H9 (cell line): ENCODE measurements at regions not wholly inside any gene's neighbourhood (a gene's known extent, or its start where the extent isn't known, plus 50 kb on each side); places are given as distances from the start of the nearest gene placed in this dataset.

Experiments
- DNase-seq: peaks from one replicate; pipeline ENCODE4 v3.0.0-alpha.2; 2017
- H2AFZ ChIP-seq: one replicate; pipeline ENCODE4 v1.6.1; 2013; ENCODE audit warnings: mild to moderate bottlenecking, low read length, control low read depth, moderate library complexity
- H2AK5ac ChIP-seq: 2 replicates; pipeline ENCODE4 v1.6.1; 2013; ENCODE audit warnings: low read length, control low read depth, mixed read lengths; ENCODE audit not compliant: insufficient read length
- H2BK120ac ChIP-seq: one replicate; pipeline ENCODE4 v1.6.1; 2013; ENCODE audit warnings: low read depth, mild to moderate bottlenecking, low read length, control low read depth, inconsistent platforms; ENCODE audit not compliant: poor library complexity, severe bottlenecking
- H2BK12ac ChIP-seq: 2 replicates; pipeline ENCODE4 v1.6.1; 2013; ENCODE audit warnings: low read length, control low read depth, mixed read lengths, low read depth; ENCODE audit not compliant: insufficient read length
- H2BK15ac ChIP-seq: 2 replicates; pipeline ENCODE4 v1.6.1; 2013; ENCODE audit warnings: low read depth, low read length, control low read depth
- H2BK20ac ChIP-seq: one replicate; pipeline ENCODE4 v1.6.1; 2013; ENCODE audit warnings: low read depth, mild to moderate bottlenecking, low read length, control low read depth, inconsistent platforms; ENCODE audit not compliant: poor library complexity, severe bottlenecking
- H2BK5ac ChIP-seq: 2 replicates; pipeline ENCODE4 v1.6.1; 2013; ENCODE audit warnings: low read length, control low read depth, mixed read lengths; ENCODE audit not compliant: insufficient read length
- H3K14ac ChIP-seq: 2 replicates; pipeline ENCODE4 v1.6.1; 2013; ENCODE audit warnings: low read length, control low read depth; ENCODE audit not compliant: insufficient read depth
- H3K18ac ChIP-seq: 2 replicates; pipeline ENCODE4 v1.6.1; 2013; ENCODE audit warnings: low read depth, mild to moderate bottlenecking, mixed read lengths, low read length, control low read depth; ENCODE audit not compliant: insufficient read length
- H3K23ac ChIP-seq: 2 replicates; pipeline ENCODE4 v1.6.1; 2013; ENCODE audit warnings: low read length, control low read depth, mixed read lengths, low read depth; ENCODE audit not compliant: insufficient read length
- H3K23me2 ChIP-seq: 2 replicates; pipeline ENCODE4 v1.6.1; 2013; ENCODE audit warnings: low read depth, mild to moderate bottlenecking, mixed read lengths, low read length, control low read depth; ENCODE audit not compliant: insufficient read length, poor library complexity, severe bottlenecking
- H3K27ac ChIP-seq: 2 replicates; pipeline ENCODE4 v1.5.1; 2013; ENCODE audit warnings: low read length, control low read depth, mixed read lengths, low read depth; ENCODE audit not compliant: insufficient read length
- H3K27me3 ChIP-seq: 2 replicates; pipeline ENCODE4 v1.6.1; 2013; ENCODE audit warnings: low read length, control low read depth, inconsistent platforms; ENCODE audit not compliant: insufficient read depth
- H3K4ac ChIP-seq: 2 replicates; pipeline ENCODE4 v1.6.1; 2013; ENCODE audit warnings: low read depth, mild to moderate bottlenecking, control low read depth, inconsistent platforms, low read length, moderate library complexity
- H3K4me1 ChIP-seq: 2 replicates; pipeline ENCODE4 v1.6.1; 2013; ENCODE audit warnings: low read length, control low read depth, inconsistent platforms; ENCODE audit not compliant: insufficient read depth
- H3K4me2 ChIP-seq: 2 replicates; pipeline ENCODE4 v1.6.1; 2013; ENCODE audit warnings: low read length, control low read depth, mixed read lengths; ENCODE audit not compliant: insufficient read length, insufficient read depth
- H3K56ac ChIP-seq: 2 replicates; pipeline ENCODE4 v1.6.1; 2013; ENCODE audit warnings: low read depth, mild to moderate bottlenecking, mixed read lengths, low read length, control low read depth; ENCODE audit not compliant: insufficient read length
- H3K79me1 ChIP-seq: 2 replicates; pipeline ENCODE4 v1.6.1; 2013; ENCODE audit warnings: low read depth, mild to moderate bottlenecking, moderate library complexity, low read length, control low read depth, inconsistent platforms; ENCODE audit not compliant: insufficient read depth, poor library complexity, severe bottlenecking
- H3K79me2 ChIP-seq: 2 replicates; pipeline ENCODE4 v1.6.1; 2013; ENCODE audit warnings: low read length, control low read depth, inconsistent platforms; ENCODE audit not compliant: insufficient read depth
- H3K9ac ChIP-seq: 2 replicates; pipeline ENCODE4 v1.6.1; 2013; ENCODE audit warnings: low read length, control low read depth, mixed read lengths; ENCODE audit not compliant: insufficient read length; ENCODE audit errors: extremely low read depth
- H3K9me3 ChIP-seq: one replicate; pipeline ENCODE4 v1.6.1; 2013; ENCODE audit warnings: low read depth, low read length, inconsistent platforms; ENCODE audit not compliant: control insufficient read depth
- H3T11ph ChIP-seq: one replicate; pipeline ENCODE4 v1.6.1; 2013; ENCODE audit warnings: mild to moderate bottlenecking, low read length, control low read depth, inconsistent platforms
- H4K20me1 ChIP-seq: one replicate; pipeline ENCODE4 v1.6.1; 2013; ENCODE audit not compliant: control insufficient read depth, insufficient read length, insufficient read depth
- H4K5ac ChIP-seq: 2 replicates; pipeline ENCODE4 v1.6.1; 2013; ENCODE audit warnings: low read depth, mild to moderate bottlenecking, mixed read lengths, low read length, control low read depth; ENCODE audit not compliant: insufficient read length
- H4K8ac ChIP-seq: replicated peaks from 2 replicates; pipeline ENCODE4 v1.6.1; 2013; ENCODE audit warnings: low read length, control low read depth, mixed read lengths, low read depth; ENCODE audit not compliant: insufficient read length
- H4K91ac ChIP-seq: 2 replicates; pipeline ENCODE4 v1.6.1; 2013; ENCODE audit warnings: low read depth, mild to moderate bottlenecking, moderate library complexity, mixed read lengths, low read length, control low read depth; ENCODE audit not compliant: insufficient read length
- H3K27ac Mint-ChIP-seq, 3 experiments: 2 replicates in 2 of 3; 3 replicates in 1 of 3; pipeline ENCODE4 v1.8.0; 2020 to 2021; ENCODE audit warnings: mixed read lengths in 3 of 3, mild to moderate bottlenecking in 1 of 3, moderate library complexity in 1 of 3
- H3K27me3 Mint-ChIP-seq: 2 replicates; pipeline ENCODE4 v1.8.0; 2021; ENCODE audit warnings: low read depth, mild to moderate bottlenecking, moderate library complexity, mixed read lengths
- H3K36me3 Mint-ChIP-seq, 3 experiments: 2 replicates in 2 of 3; 3 replicates in 1 of 3; pipeline ENCODE4 v1.8.0; 2020 to 2021; ENCODE audit warnings: low read depth in 3 of 3, mixed read lengths in 3 of 3; ENCODE audit not compliant: insufficient read depth in 1 of 3
- H3K4me1 Mint-ChIP-seq, 2 experiments: 2 replicates each; pipeline ENCODE4 v1.8.0; 2020; ENCODE audit warnings: mixed read lengths in 2 of 2
- H3K4me3 Mint-ChIP-seq, 2 experiments: 2 replicates in 1 of 2; 3 replicates in 1 of 2; pipeline ENCODE4 v1.8.0; 2020 to 2021; ENCODE audit warnings: mild to moderate bottlenecking in 2 of 2, mixed read lengths in 2 of 2, moderate library complexity in 1 of 2
- H3K9me3 Mint-ChIP-seq, 2 experiments: 2 replicates in 1 of 2; 3 replicates in 1 of 2; pipeline ENCODE4 v1.8.0; 2020; ENCODE audit warnings: mild to moderate bottlenecking in 2 of 2, mixed read lengths in 2 of 2, moderate library complexity in 1 of 2
- CTCF ChIP-seq: fragments of 200-600 bp; sonication (generic); conservative IDR thresholded peaks from 3 replicates; pipeline ENCODE4 v1.8.0; 2021; ENCODE audit warnings: antibody characterized with exemption, mild to moderate bottlenecking
- WGBS: extraction: QIAGEN DNeasy Blood & Tissue Kit; methylation state at CpG from one replicate; pipeline ENCODE4 v1.1.7; 2013; ENCODE audit warnings: missing lambda C conversion rate, low lambda C conversion rate, mixed read lengths; ENCODE audit not compliant: insufficient read length; ENCODE audit errors: extremely low coverage; 5-methylcytosine and 5-hydroxymethylcytosine counted together

GRCh38 chr5:136526021-136526420, 160.7 kb upstream of the TRPC7 start:
- no peaks in the 10 kb centered on the region for H3K79me2 ChIP-seq
- H3K9me3 Mint-ChIP-seq, result no peaks in the 10 kb centered on the region; a peak in 1 of 5 replicates
- no peaks in the 10 kb centered on the region for H3K79me1 ChIP-seq
- no peak overlapping the region for H3T11ph ChIP-seq
- H4K5ac ChIP-seq, result no peak overlapping the region
- no peak overlapping the region for H3K4ac ChIP-seq
- no peaks in the 10 kb centered on the region; a peak in 1 of 7 replicates for H3K36me3 Mint-ChIP-seq
- no peak overlapping the region for H2AK5ac ChIP-seq
- no peak overlapping the region for H3K23ac ChIP-seq
- H3K27ac Mint-ChIP-seq, result no peak overlapping the region; a peak in 1 of 7 replicates
- no peak for DNase-seq
- H2BK5ac ChIP-seq, result no peak overlapping the region
- H3K4me1 ChIP-seq, result no peaks in the 10 kb centered on the region
- no peaks in the 10 kb centered on the region for H3K23me2 ChIP-seq
- no peaks in the 10 kb centered on the region for H4K20me1 ChIP-seq
- no peak overlapping the region for H3K18ac ChIP-seq
- no peak for TF ChIP-seq CTCF
- H3K4me2 ChIP-seq, result no peak overlapping the region
- H3K14ac ChIP-seq, result no peak overlapping the region
- no peak overlapping the region for H3K9ac ChIP-seq
- no peak overlapping the region for H3K4me3 Mint-ChIP-seq
- no peak overlapping the region for H4K91ac ChIP-seq
- H3K27ac ChIP-seq, result no peak overlapping the region
- H3K27me3 ChIP-seq, result no peaks in the 10 kb centered on the region
- no peak overlapping the region for H2BK120ac ChIP-seq
- no peak overlapping the region for H4K8ac ChIP-seq
- WGBS, result no CpG with 5 or more reads among the region's 4 CpGs
- no peaks in the 10 kb centered on the region for H3K9me3 ChIP-seq
- H2BK12ac ChIP-seq, result no peak overlapping the region
- peaks cover 0 to 12% of the 10 kb centered on the region in 2 experiments; a peak in 2 of 4 replicates for H3K4me1 Mint-ChIP-seq
- no peak overlapping the region for H2AFZ ChIP-seq
- no peak overlapping the region for H3K56ac ChIP-seq
- no peak overlapping the region for H2BK20ac ChIP-seq
- peaks cover 3% of the 10 kb centered on the region for H3K27me3 Mint-ChIP-seq
- H2BK15ac ChIP-seq, result no peak overlapping the region
